RPMI7951 (cell line): ENCODE measurements at regions not wholly inside any gene's neighbourhood (a gene's known extent, or its start where the extent isn't known, plus 50 kb on each side); places are given as distances from the start of the nearest gene placed in this dataset.
"Not testable (repeated sequence)": the region's sequence is repeated elsewhere in the genome, so short reads cannot be mapped to it uniquely, and the experiment has no call there.

Experiments
- DNase-seq: peaks from one replicate; pipeline ENCODE4 v3.0.0-alpha.2; 2012; ENCODE audit warnings: low read depth

DNA sequence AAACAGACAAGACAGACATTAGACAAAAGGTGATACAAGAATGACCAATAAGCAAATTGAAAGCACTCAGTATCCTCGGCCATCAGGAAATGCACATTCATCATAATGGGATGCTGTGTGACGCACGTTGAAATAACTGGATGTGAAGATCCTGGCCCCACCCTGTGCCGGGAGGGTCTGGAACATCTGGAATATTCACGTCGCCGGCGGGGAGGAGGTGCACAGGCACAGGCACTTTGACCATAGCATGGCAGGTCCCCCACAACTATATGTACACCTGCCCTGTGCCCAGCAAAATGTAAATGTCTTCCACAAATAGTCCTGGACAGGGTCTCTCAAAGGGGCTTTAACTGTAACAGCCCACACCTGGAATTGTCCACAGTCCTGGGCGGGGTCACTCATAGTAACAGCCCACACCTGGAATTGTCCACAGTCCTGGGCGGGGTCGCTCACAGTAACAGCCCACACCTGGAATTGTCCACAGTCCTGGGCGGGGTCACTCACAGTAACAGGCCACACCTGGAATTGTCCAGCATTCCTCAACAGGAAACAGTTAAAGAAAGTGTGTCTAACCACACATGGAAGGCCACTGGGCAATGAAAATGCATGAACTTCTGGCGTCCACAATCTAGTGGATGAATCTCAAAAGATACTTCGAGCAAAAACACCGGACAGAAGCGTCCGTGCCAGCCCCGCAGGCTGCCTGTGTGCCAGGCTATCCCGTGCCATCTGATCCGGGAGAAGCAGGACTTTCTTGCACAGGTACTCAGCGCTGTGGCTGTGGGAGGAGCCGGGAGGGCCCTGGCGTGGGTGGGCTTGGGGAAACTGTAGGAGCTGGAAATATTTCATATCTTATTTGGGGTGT lies 113.4 kb downstream of the RTP5 start:
- no peak for DNase-seq

DNA sequence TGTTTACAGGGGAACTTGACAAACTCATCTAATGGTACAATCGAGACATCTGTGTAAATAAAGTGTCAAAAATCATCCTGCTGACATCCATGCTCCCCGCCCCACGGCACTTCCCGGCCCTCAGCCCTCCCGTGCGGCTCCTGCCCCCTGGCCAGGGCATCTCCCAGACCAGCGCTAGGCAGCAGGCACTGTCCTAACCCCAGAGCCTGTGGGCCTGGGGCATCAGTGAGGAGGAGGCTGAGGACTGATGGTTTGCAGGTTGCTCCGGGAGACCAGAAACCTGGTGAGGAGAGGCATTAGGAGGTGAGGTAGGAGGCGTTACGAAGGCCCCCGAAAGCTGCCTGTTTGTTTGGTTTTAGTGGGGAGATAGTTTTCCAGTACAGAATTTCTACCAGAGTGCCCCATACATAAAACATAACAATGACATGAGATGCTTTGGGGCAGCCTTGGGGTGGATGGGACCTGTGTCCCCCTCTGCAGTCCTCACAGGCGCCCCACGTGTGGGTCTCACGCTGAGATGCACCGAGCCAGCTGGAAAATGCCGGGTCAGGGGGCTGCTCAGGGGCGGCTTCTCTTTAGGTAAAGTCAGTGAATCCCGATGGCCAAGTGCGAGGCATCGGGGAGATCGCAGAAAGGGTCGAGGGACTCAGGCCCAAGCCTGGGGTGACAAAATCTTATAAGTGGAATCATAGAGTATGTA lies 114.2 kb downstream of the RTP5 start:
- DNase-seq, result no peak

DNA sequence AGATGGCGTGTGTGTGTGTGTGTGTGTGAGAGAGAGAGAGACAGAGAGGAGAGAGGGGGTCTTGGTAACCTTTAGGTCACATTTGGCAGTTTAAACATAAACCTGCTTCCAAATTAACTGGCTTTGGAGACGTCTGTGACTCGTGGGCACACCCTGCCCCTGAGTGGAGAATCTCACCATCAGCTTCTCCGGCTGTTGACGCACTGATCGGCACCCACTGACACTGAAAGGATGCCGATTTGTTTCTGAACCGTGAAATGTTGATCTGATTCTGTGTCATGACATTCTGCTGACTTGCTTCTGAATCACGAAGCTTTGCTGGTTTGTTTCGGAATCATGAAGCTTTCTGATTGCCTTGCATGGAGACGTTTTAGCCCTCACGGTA lies 114.7 kb downstream of the RTP5 start:
- no peak for DNase-seq

DNA sequence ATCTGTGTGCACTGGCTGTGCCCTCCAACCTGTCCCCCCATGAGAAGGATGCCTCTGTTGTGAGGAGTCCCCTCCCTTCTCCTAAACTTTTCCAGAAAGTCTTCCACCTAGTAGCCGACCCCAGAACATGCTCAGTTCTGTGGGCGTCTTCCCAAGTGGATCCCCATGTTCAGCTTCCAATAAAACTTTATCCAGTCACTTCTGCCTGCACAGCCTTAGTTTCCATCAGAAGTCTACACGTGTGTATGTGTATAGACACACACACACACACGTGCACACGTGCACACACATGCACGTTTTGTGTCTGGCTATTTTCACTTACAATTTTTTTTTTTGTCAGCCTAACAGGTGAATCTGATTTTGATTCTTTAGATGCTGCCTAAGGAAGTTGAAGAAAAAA lies 115.1 kb downstream of the RTP5 start:
- DNase-seq, result no peak

DNA sequence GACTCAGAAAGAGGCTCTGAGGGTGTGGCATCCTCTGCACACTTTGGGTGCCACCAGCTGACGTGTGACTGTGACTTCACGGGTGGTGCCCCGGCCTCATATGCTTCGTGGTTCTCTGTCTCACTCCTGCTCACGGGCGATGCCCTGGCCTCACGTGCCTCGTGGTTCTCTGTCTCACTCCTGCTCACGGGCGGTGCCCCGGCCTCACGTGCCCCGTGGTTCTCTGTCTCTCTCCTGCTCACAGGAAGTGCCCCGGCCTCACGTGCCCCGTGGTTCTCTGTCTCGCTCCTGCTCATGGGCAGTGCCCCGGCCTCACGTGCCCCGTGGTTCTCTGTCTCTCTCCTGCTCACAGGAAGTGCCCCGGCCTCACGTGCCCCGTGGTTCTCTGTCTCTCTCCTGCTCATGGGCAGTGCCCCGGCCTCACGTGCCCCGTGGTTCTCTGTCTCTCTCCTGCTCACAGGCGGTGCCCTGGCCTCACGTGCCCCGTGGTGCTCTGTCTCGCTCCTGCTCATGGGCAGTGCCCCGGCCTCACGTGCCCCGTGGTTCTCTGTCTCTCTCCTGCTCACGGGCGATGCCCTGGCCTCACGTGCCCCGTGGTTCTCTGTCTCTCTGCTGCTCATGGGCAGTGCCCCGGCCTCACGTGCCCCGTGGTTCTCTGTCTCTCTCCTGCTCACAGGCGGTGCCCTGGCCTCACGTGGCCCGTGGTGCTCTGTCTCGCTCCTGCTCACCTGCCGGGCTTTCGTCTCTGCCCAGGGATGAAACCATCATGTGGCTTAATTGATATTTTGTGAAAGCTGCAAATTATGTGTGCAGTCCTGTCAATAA lies 115.8 kb downstream of the RTP5 start:
- not testable (repeated sequence) for DNase-seq

DNA sequence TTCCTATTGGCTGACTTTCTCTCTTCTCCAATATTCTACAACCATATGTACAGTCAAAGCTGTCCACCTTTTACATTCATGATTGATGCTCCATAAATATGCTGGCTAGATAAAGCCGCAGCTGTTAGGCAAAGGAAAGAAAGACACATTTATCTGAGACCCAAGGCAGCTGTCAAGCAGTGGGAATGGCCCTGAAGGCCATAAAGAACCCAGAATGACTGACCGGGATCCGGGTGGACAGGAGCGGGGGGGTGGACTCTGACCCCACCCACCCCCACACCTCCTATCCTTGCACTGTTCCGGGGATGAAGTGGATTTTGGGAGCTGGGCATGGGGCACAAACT lies 116.4 kb downstream of the RTP5 start:
- no peak for DNase-seq

DNA sequence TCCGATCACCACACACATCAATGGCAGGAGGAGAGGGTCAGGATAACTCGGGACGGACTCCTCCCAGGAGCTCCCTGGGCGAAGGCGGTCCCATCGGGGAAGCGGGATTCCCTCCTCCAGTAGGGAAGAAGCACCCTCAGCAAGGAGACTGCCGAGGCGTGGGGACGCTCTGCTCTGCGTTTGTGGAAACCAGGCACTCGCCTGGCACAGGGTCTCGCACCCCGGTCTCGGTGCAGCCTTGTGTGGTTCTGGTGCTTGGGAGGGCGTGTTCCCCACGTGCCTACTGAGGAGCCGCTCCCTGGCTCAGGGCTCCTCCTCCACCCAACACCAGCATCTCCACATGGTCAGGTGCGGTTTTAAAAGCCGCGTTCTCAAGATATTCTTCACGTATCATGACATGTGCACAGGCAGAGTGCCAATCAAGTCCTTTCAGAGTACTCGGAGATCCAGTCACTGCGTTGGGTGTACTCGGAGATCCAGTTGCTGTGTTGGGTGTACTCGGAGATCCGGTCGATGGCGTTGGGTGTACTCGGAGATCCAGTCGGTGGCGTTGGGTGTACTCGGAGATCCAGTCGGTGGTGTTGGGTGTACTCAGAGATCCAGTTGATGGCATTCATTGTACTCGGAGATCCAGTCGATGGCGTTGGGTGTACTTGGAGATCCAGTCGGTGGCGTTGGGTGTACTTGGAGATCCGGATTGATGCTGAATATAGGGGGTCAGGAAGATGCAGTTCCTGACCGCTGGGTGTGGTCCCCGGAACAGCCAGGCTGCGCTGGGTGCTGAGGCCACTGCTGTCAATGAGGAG lies 117.5 kb downstream of the RTP5 start:
- DNase-seq, result no peak

DNA sequence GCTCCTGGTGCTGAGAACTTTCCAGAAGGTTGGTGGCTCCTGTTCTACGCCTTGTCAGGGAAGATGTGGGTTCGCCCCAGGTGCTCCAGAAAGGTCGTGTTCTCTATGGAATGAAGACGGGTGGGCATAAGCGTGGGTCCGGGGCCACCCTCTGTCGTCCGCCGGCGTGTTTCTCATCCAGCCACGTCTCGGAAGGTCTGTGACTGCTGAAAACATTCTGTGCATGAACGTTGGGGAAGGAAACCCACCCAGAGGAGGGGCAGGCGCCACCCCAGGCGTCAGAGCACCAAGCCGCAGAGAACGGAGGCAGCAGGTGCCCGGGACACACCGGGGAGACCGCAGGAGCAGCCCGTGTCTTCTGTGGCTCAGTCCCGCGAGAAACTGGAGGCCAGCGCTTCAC lies 118.2 kb downstream of the RTP5 start:
- DNase-seq, result no peak

DNA sequence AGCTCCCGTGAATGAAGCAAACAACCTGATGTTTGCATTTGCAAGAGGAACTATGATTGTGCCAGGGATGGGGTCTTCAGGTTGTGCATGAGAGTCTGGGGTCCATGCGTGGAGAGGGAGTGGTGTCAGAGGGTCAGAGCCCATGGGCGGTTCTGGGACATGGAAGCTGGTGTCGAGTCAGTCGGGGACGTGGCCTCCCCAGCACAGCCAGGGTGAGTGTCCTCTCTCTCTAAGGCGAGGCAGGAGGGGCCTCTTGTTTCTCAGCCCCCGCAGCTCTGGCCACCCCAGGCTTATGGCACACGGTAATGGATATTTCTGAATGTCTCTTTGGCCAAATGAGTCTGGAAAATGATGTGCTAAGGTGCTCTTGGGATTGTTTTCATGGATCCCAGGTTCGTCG lies 118.6 kb downstream of the RTP5 start:
- no peak for DNase-seq

DNA sequence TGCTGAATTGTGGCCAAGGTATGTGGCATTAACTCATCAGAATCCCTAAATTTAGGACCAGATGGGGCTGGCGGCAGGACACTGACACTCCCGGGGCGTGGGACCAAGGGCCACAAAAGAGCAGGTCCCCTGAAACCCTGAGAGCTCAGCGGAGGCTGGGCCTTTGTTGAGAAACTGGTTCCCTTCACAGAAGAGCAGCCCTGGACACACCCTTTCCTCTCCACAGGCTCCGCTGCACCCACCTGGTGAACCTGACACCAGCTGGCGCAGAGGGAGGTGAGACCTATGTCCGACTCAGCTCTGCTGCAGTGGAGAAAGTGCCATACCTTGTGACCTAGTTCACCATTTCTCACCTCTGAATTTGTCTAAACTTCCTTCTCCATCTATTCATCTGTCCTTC lies 119.5 kb downstream of the RTP5 start:
- no peak for DNase-seq

DNA sequence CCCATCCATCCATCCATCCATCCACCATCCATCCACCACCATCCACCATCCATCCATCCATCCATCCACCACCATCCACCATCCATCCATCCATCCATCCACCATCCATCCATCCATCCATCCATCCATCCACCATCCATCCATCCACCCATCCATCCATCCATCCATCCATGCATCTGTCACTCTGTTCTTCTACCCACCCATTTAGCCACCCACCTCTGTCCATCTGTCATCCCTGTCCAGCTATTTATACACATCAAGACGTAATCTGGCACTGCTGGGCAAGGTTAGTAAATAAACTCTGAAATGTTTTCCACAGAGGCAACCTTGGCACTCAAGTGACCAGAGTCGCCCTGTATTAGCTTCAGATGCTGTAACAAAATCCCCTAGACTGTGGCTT lies 120.9 kb downstream of the RTP5 start:
- no peak for DNase-seq

DNA sequence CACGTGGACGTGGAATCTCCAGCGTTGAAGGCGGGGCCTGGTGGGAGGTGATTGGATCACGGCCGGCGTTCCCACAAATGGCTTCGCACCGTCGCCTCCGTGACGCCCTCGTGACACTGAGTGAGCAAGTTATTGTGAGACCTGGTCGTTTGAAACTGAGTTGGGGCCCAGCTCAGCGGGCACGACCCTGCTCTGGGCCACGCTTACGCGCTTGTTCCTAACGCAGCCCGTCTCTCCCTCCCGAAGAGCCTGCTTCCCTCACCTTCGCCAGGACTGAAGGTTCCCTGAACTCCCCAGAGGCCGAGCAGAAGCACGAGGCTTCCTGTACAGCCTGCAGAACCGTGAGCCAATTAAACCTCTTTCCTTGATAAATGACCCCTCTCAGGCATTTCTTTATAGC lies 121.8 kb downstream of the RTP5 start:
- no peak for DNase-seq

DNA sequence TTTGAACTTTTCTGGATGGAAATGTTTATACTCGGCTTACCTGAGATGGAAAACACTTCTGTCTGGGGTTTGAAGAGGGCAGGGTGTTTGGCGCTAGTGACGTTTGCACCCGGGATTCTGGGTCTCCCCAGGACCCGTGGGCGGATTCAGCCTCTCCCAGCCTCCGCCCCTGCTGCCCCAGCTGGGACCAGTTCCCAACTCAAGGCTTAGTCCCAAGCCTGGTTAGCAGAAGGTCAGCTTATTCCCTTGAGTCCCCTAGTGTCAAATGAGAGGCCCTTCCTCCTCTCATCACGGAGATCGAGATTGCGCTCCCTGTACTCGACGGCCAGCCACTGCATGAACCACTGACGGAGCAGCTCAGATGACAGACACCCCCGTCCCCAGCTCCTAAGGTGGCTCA lies 123.2 kb downstream of the RTP5 start:
- no peak for DNase-seq

DNA sequence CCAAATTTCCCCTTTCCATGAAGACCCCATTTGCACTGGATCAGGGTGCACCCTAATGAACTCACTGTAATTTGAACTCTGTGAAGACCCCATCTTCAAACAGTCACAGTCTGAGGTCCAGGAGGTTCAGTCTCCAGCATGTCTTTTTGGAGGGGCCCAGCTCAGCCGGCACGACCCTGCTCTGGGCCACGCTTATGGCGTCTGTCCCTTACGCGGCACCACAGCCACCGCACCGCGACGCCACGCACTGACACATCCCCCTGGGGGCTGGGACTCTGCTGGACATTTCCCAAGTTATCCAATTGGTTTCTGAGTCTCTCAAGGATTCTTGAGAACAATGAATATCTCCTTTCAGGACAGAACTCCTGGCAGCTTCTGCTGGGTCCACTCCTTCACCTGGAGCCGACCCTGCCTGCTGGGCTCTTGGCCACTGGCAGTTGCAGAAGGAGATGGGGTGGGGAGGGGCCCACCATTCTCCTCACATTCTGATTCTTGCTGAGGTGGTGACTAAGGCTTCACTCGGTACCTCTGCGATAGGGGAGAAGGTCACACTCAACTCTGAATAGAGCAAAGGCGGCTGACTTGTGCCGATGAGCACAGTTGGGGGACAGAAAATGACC lies 124.0 kb downstream of the RTP5 start:
- no peak for DNase-seq

DNA sequence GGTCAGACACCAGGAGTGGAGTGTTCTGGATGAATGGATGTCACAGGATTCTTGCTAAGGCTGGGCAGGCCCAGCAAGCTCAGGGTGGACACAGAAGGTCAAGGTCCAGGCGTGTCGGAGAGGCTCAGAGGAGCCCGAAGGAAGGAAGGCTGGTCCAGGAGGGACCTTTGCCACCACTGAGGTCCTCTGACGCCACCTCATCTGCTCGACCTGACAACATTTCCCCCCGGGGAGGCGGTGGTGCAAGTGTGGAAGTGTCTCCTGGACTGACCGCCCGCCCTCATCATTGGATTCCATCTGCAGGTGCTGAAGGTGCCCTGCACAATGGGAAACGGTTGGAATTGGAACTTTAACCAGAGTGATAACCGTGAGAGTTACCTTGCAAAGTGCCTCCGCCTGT lies 124.6 kb downstream of the RTP5 start:
- no peak for DNase-seq

DNA sequence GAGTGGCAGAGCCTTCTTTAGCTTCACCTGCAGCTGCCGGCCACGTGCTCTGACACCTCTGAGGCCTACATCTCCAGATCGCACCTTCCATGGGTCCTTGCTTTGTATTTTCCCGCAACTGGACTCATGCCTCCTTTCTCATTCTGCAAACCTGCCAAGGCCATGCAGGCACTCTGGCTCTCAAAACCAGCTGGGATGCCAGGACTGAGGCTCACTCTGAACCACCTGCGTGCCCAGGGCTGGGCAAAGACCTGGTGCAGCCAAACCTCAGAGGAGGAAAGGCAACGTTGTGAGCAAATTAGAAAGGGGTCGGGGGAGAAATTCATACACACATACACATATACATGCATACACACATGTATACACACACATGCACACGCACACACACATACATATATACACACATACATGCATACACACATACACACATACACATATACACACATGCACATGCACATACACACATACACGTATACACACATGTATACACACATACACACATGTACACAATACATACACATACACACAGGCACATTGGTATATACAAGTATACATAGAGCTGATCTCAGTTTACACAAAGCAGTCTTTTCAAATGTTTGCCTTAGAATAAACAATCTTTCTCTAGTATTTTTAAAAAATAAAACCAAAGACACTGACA lies 125.2 kb downstream of the RTP5 start:
- DNase-seq, result no peak

DNA sequence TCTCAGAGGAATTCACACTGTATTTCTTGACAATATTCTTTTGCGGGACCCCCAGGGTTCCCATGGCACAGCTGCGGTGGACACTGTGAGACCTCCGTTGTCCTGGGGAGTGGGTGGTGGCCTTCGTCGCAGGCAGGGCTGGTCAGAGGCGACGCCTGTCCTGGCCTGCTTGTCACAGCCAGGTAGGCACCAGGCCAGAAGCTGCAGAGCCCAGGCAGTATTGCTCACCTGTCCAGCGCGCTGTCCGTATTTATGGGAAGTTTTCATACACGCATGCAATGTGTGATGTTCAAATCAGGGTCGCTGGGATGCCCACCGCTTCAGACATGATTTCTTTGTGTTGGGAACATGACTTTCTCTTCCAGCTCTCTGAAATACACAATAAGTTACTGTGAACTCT lies 126.6 kb downstream of the RTP5 start:
- no peak for DNase-seq

DNA sequence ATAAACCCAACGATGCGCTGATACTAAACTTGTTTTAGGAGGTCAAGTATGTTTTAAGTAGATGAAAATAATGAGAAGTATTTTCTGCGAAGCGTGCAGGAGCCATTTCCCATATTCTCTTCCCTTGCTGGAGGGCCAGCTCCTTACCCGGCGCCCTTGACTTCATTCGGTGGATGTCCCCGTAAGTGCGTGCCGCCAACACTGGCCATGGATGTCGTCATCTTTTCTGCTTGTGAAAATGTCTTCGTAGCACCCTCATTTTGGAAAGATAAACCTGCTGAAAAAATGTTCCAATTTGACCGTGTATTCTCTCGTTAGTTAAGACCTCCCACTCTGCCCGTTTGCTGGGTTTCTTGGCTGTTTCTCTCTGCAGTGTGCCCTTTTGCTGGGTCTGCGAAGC lies 127.5 kb downstream of the RTP5 start:
- DNase-seq, result no peak

DNA sequence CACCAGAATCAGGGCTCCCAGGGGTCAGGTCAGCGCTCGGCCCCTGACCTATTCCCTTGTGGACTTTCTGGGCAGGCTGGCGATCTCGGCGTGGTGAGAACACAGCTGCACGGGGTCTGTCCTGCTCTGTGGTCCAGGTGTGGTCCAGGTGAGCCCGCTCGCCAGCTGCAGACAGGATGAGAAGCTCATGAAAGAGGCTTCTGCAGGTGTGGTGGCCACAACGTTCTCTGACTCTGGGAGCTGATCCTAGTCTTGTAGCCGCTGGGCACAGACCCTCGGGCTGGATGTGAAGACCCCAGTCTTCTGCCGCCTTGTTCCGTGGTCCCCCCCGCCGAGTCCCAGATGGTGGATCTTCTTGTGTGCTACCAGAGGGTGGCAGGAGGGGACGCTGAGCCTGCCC lies 129.7 kb downstream of the RTP5 start:
- no peak for DNase-seq

DNA sequence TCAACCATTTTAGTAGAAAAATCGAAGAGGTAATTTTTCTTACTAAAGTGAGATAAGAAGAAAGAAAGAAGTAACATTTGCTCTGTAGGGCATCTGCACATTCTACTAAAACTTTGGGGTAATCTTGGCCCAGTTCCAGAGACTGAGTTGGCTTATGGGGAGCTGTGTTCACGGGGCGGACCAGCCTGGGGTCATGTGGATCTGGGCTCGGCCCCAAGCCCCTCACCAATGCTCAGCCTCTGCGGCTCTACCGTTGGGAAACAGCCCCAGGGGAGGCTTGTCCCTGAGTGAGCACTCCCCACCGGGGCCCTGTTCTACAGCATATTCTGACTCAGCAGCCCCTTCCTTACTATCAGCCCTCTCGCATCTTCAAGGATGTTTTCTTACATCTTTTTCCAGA lies 132.3 kb downstream of the RTP5 start:
- no peak for DNase-seq

DNA sequence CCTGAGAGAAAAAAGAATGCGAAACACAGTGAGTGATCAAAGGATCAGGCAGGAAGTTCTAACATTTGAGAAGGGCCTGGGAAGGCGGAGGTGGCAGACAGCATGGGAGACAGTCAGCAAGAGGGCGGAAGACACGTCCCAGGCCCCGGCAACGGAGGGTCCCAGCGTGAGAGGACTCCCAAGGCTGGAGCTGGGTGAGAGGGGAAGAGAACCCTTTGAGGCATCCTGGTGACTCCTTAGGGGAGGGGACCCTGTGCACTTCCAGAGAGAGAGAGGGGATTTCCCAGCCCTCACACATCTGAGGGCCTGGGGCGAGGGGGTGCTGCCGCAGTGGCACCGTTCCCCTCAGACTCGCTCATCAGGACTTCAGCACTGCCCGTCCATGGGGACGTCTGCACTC lies 133.4 kb downstream of the RTP5 start:
- DNase-seq, result no peak
